ENCODE measurements at regions not wholly inside any gene's neighbourhood (a gene's known extent, or its start where the extent isn't known, plus 50 kb on each side); places are given as distances from the start of the nearest gene placed in this dataset.

DNA sequence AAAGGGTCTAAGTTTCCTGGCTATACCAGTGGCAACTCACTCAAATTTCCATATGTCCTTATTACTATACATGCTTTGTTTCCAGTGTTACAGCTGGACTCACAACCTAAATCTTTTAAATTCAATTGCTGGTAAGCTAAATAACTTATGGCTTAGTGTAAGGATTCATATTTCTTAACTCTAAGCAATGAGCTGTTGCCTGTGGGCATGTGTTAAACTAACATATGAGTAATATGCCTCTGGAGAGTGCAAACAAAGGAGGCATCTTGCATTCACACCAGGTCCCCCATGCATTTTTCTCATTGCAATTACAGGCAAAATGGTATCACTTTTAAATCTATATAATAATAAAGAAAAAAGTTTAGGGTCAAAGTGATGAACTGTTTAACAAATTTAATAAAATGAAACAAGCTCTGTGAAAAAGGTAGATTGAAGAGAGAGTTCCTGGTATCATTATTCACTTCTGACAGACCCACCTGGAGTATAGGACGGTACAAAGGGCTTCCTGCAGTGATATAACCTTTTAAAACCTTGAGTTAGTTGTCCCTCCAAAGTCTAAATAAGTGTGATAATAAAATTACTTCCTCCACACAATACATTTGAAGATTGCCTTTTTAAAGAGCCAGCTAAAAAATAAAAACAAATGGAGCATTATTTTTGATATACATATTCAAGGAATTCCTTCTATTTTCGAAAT, 57.6 kb upstream of the HMGCLL1 start:
- peak; percentile 45 for DNase-seq

DNA sequence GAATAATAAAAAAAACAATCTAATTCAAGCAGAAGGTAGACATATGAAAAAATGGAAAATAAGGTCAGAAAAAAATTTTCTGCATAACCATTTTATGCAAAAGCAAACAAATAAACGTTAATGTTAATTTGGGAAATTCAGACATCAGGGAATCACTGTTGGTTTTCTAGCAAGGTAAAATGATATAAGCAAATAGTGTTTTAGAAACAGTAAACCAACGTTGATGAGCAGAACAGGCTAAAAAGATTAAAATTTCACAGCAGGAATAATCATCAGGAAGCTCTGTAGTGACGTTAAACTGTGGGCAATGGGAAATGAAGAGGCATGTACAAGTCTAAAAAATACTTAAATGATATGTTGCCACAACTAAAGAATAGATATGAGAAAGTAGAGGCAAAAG, 54.5 kb upstream of the HMGCLL1 start:
- no peak for DNase-seq

DNA sequence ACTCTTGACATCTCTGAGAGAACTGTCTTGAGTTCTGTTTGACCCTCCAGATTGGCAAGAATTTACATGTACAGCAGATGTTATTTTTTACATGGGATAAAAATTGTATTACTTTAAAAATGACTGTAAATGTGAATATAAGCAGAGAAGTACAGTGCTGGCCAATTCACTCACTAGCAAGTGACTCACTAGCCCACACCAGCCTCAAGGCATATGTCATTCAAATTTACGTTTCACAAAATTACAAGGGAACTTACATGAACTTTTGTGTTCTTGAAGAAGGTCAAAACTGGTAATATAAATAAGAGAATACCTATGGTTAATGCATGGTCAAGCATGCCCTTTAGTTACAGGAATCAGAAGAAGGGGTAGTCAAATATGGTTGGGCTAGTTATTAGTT, 54.0 kb upstream of the HMGCLL1 start:
- no peak for DNase-seq
